ENCODE measurements at regions not wholly inside any gene's neighbourhood (a gene's known extent, or its start where the extent isn't known, plus 50 kb on each side); places are given as distances from the start of the nearest gene placed in this dataset.

DNA sequence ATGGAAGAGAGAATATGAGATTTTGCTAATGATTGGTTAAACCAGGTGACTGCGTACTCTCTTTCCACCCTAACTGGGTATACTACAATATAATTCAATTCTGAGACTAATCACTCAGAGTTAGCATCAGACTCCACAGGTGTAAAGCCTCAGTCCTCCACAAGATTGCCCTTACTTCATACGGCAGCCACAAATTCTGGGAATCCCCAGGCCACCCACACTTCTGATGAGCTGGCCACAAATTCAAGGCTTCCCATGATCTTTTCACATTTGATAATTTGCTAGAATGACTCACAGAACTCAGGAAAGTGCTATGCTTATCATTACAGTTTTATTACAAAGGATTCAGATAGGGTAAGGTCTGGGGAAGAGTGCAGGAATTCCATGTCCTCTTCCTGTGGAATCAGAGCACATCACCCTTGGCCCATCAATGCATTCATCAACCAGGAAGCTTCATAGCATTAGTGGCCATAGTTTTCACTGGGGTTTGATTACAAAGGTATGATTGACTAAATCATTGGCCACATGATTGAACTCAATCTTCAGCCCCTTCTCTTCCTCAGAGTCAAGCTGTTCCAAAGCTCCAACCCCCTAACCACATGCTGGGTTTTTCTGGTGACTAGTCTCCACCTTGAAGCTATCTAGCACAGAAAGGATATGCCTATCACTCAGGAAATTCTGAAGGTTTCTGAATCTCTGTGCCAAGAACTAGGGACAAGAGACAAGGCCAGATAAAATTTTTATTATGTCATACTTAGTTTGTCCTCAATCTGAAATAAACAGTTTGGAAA is 131.7 kb downstream of the HHIPL2 start:
- H3K9me3 ChIP-seq (ENCODE audit: control insufficient read depth, insufficient read depth, low read length), result no peaks in the 10 kb centered on the region
- no CpG with 5 or more reads among the region's 2 CpGs for WGBS (ENCODE audit: insufficient coverage, insufficient read length)
- DNase-seq (ENCODE audit: low read depth, low spot score), result no peak
- no peak overlapping the region for H3K27ac ChIP-seq (ENCODE audit: low read length)
- H3K4me3 ChIP-seq (ENCODE audit: low read length), result no peak overlapping the region
- no peaks in the 10 kb centered on the region for H3K4me1 ChIP-seq (ENCODE audit: control insufficient read depth, insufficient read depth, low read length)
- no peaks in the 10 kb centered on the region for H3K27me3 ChIP-seq (ENCODE audit: control insufficient read depth, insufficient read depth, low read length)
- H3K36me3 ChIP-seq (ENCODE audit: control insufficient read depth, insufficient read depth, low read length), result no peaks in the 10 kb centered on the region

DNA sequence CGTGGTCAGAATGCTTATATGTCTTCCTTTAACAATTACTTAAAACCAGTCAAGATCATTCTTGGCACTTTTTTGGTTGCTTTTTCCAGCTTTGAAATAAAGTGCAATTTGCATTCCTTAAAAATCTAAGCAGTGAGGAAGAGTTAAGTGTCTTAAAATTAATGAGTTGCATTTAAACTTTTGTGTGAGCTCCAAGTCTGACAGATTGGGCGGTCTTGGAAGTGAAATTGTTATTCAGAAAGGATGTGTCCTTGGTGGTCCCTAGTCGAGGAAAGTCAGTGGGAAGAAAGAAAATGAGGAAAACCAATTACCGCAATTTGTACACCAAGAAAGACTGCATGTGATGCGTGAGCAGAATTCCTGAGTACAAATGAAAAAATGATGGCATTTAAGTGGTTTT is 132.5 kb downstream of the HHIPL2 start:
- no peaks in the 10 kb centered on the region for H3K9me3 ChIP-seq (ENCODE audit: control insufficient read depth, insufficient read depth, low read length)
- DNase-seq (ENCODE audit: low read depth, low spot score), result no peak
- H3K4me1 ChIP-seq (ENCODE audit: control insufficient read depth, insufficient read depth, low read length), result no peaks in the 10 kb centered on the region
- H3K27me3 ChIP-seq (ENCODE audit: control insufficient read depth, insufficient read depth, low read length), result no peaks in the 10 kb centered on the region
- no peaks in the 10 kb centered on the region for H3K36me3 ChIP-seq (ENCODE audit: control insufficient read depth, insufficient read depth, low read length)
- no CpG with 5 or more reads among the region's 5 CpGs for WGBS (ENCODE audit: insufficient coverage, insufficient read length)
- no peak overlapping the region for H3K27ac ChIP-seq (ENCODE audit: low read length)
- H3K4me3 ChIP-seq (ENCODE audit: low read length), result no peak overlapping the region

DNA sequence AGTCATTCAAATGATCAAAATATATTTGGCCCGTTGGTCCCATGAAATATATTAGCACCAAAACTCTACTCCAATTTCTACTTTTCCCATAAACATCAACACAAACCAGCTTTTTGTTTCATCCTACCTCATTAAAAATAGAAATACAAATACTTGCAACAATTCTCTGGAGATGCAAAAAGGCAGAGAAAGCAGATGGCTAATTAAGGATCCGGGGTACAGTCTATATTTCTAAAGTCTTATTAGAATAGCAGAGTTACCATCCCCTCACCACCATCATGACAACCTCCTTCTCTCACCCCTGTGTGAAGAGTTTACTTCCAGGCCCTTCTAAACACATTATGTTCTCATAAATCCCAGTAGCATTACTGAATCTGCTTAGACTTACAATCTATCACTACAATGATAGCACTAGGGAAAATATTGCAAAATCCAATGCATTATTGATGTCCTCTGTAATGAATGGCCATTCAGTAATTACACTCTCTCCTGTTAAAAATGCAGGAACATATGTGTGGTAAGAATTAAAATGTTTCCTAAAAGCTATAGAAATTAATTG is 133.8 kb downstream of the HHIPL2 start:
- Histone ChIP-seq H3K4me3 (ENCODE audit: low read length) (no peak overlapping the region), H3K9me3 (ENCODE audit: control insufficient read depth, insufficient read depth, low read length) (no peaks in the 10 kb centered on the region), H3K36me3 (ENCODE audit: control insufficient read depth, insufficient read depth, low read length) (no peaks in the 10 kb centered on the region), H3K27me3 (ENCODE audit: control insufficient read depth, insufficient read depth, low read length) (no peaks in the 10 kb centered on the region), H3K27ac (ENCODE audit: low read length) (no peak overlapping the region), H3K4me1 (ENCODE audit: control insufficient read depth, insufficient read depth, low read length) (no peaks in the 10 kb centered on the region)
- no peak for DNase-seq (ENCODE audit: low read depth, low spot score)
- WGBS (ENCODE audit: insufficient coverage, insufficient read length), result 100% methylated on average over 1 of the region's 2 CpGs

DNA sequence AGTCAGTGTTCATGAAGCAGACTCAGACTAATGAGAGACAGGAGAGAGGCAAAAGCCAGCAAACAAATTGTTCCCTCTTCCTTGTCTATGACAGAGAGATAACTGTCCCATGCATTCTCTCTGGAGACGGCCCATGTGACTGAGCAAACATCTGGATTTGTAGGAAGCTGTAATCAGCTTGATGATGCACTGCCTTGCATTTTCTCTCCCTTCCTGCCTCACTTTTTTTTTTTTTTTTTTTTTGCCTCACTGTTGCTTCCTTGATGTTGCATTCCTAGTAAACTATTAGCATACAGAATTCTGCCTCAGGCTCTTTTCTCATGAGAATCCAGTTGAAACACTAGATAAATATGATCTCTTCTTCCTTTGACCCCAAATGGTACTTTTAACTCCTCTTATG is 134.5 kb downstream of the HHIPL2 start:
- no CpG with 5 or more reads among the region's 1 CpG for WGBS (ENCODE audit: insufficient coverage, insufficient read length)
- H3K27ac ChIP-seq (ENCODE audit: low read length), result no peak overlapping the region
- DNase-seq (ENCODE audit: low read depth, low spot score), result no peak
- H3K36me3 ChIP-seq (ENCODE audit: control insufficient read depth, insufficient read depth, low read length), result no peaks in the 10 kb centered on the region
- H3K9me3 ChIP-seq (ENCODE audit: control insufficient read depth, insufficient read depth, low read length), result no peaks in the 10 kb centered on the region
- H3K4me1 ChIP-seq (ENCODE audit: control insufficient read depth, insufficient read depth, low read length), result no peaks in the 10 kb centered on the region
- H3K4me3 ChIP-seq (ENCODE audit: low read length), result no peak overlapping the region
- no peaks in the 10 kb centered on the region for H3K27me3 ChIP-seq (ENCODE audit: control insufficient read depth, insufficient read depth, low read length)

DNA sequence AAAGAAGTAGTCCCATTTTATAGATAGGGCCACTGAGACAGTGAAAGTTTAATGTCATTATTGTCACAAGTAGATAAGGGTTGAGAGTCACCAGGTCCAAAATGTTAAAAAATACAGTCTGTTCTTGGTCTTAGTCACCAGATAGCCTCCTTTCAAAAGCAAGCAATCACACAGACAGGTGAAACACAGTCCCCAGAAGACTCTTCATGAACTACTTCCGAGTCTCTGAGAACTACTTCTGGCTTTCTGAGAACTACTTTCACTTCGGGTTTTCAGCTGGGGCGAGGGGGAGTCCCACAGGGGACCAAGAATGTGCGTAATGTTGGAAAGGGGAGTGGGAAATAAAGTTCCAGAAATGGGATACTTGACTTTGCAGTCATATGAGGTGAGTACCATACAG is 143.2 kb downstream of the HHIPL2 start:
- Histone ChIP-seq H3K9me3 (ENCODE audit: control insufficient read depth, insufficient read depth, low read length) (no peaks in the 10 kb centered on the region), H3K27ac (ENCODE audit: low read length) (no peak overlapping the region), H3K36me3 (ENCODE audit: control insufficient read depth, insufficient read depth, low read length) (no peaks in the 10 kb centered on the region), H3K27me3 (ENCODE audit: control insufficient read depth, insufficient read depth, low read length) (no peaks in the 10 kb centered on the region), H3K4me3 (ENCODE audit: low read length) (no peak overlapping the region), H3K4me1 (ENCODE audit: control insufficient read depth, insufficient read depth, low read length) (no peaks in the 10 kb centered on the region)
- DNase-seq (ENCODE audit: low read depth, low spot score), result no peak
- WGBS (ENCODE audit: insufficient coverage, insufficient read length), result no CpG with 5 or more reads among the region's 4 CpGs

DNA sequence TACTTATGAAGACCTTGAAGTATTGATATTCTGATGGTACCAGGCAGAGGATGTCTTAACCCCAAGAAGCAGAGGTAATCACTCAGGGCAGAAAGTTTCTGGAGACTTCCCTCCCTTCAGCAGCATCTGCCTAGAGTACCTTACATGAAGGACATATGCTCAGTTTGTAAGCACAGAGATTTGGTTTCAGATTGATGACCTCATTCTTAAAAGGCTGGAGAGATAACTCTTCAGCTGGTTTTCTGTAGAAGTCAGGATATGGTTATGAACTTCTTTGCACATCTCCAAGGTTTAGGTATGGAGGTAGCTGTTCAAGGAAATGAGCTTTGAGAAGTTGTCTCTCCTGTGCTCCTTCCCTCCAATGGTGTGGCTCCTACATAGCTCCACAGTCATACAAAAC is 148.7 kb downstream of the HHIPL2 start:
- no peak overlapping the region for H3K4me3 ChIP-seq (ENCODE audit: low read length)
- no peaks in the 10 kb centered on the region for H3K9me3 ChIP-seq (ENCODE audit: control insufficient read depth, insufficient read depth, low read length)
- H3K36me3 ChIP-seq (ENCODE audit: control insufficient read depth, insufficient read depth, low read length), result no peaks in the 10 kb centered on the region
- H3K4me1 ChIP-seq (ENCODE audit: control insufficient read depth, insufficient read depth, low read length), result no peaks in the 10 kb centered on the region
- no peaks in the 10 kb centered on the region for H3K27me3 ChIP-seq (ENCODE audit: control insufficient read depth, insufficient read depth, low read length)
- no peak overlapping the region for H3K27ac ChIP-seq (ENCODE audit: low read length)
- no peak for DNase-seq (ENCODE audit: low read depth, low spot score)

DNA sequence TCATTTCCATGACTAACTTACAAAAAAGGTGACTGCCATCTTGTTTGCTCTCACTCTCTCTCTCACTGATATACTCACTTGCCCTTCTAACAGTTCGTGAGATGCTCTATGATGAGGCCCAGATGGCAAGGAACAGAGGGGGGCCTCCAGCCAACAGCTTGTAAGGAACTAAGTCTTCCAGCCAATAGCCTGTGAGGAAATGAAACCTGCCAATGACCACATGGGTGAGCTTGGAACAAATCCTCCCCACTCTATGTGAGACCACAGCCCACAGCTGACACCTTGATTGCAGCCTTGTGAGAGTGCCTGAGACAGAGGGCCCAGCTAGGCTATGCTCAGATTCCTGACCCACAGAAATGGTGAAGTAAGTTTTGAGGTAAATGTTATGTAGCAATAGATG is 153.7 kb downstream of the HHIPL2 start:
- H3K9me3 ChIP-seq (ENCODE audit: control insufficient read depth, insufficient read depth, low read length), result no peaks in the 10 kb centered on the region
- no CpG with 5 or more reads among the region's 1 CpG for WGBS (ENCODE audit: insufficient coverage, insufficient read length)
- H3K4me3 ChIP-seq (ENCODE audit: low read length), result no peak overlapping the region
- H3K4me1 ChIP-seq (ENCODE audit: control insufficient read depth, insufficient read depth, low read length), result no peaks in the 10 kb centered on the region
- DNase-seq (ENCODE audit: low read depth, low spot score), result no peak
- H3K36me3 ChIP-seq (ENCODE audit: control insufficient read depth, insufficient read depth, low read length), result no peaks in the 10 kb centered on the region
- no peak overlapping the region for H3K27ac ChIP-seq (ENCODE audit: low read length)
- no peaks in the 10 kb centered on the region for H3K27me3 ChIP-seq (ENCODE audit: control insufficient read depth, insufficient read depth, low read length)

DNA sequence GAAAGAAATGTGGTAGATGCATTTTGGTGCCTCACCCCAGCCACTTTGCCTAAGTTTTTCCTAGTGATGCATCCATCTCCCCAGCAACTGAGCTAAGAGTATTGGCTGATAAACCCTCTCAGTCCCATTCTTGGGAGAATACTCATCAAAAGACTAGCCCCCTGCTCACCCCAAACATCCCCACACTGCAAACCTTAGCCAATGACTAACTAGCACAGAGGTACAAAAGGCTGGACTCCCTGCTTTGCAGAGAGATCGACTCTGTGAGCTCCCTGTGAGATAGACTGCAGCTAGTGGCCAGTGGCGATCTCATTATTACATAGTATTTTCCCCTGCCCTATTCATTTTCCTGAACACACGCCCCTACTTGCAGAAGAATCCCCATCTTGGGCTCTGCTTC is 155.3 kb downstream of the HHIPL2 start:
- WGBS (ENCODE audit: insufficient coverage, insufficient read length), result no CpG with 5 or more reads among the region's 3 CpGs
- no peak for DNase-seq (ENCODE audit: low read depth, low spot score)
- H3K36me3 ChIP-seq (ENCODE audit: control insufficient read depth, insufficient read depth, low read length), result no peaks in the 10 kb centered on the region
- H3K4me1 ChIP-seq (ENCODE audit: control insufficient read depth, insufficient read depth, low read length), result no peaks in the 10 kb centered on the region
- H3K4me3 ChIP-seq (ENCODE audit: low read length), result no peak overlapping the region
- no peaks in the 10 kb centered on the region for H3K27me3 ChIP-seq (ENCODE audit: control insufficient read depth, insufficient read depth, low read length)
- no peak overlapping the region for H3K27ac ChIP-seq (ENCODE audit: low read length)
- H3K9me3 ChIP-seq (ENCODE audit: control insufficient read depth, insufficient read depth, low read length), result no peaks in the 10 kb centered on the region

DNA sequence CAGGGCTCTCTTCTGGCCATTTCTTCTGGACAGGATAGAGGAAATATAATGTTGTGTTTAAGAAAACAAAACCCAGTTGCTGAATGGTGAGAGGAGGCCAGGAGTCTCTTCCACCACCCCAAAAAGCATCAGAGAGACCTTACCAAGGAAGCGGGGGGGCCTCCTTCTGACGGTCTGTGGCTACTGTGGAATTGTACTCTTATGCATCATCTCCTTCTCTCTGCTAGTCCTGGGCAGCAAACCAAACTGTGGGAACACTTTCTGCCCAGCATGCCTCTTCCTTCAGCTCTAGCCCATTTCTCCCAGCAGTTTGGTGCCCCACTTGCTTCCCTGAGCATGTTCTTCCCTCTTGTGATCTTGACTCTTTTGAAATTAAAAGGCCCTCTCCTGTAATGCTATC is 157.7 kb downstream of the HHIPL2 start:
- H3K27ac ChIP-seq (ENCODE audit: low read length), result no peak overlapping the region
- no CpG with 5 or more reads among the region's 2 CpGs for WGBS (ENCODE audit: insufficient coverage, insufficient read length)

DNA sequence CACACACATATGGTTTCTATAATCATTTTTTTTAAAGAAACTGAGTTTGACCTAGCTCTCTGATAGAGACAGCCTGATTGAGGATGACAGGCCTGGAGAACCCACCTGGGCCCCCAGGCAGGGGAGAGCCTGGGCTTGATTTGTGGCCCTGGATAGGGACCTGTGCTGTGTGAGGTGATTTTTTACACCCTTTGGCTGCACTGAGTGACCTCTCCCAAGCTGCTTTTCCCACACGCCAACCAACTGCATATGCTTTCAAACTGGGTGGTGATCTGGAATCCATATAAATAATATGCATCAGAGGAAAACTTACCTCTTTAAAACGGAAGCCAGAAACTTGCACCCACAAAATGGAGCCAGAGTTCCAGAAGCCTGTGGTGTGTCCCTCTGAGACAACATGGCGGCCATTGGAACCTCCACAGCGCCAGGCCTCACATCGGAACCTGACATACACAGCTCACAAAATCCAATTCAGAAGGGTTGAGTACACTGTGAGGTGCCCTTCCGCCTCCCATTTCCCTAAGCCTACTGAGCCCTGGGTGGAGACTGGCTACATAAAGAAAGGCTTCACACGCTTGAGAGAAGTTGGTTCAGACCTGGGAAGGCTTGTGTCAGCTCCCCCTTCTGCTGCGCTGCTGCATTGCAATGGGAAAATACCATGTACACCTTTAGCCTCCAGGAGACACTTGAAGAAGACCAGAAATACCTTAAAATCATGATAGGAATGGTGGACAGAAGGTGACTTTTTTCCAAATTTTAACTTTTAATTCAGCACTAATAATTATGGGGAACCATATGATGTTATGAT is 160.7 kb downstream of the HHIPL2 start:
- Histone ChIP-seq H3K36me3 (ENCODE audit: control insufficient read depth, insufficient read depth, low read length) (no peaks in the 10 kb centered on the region), H3K4me1 (ENCODE audit: control insufficient read depth, insufficient read depth, low read length) (no peaks in the 10 kb centered on the region), H3K4me3 (ENCODE audit: low read length) (no peak overlapping the region), H3K27me3 (ENCODE audit: control insufficient read depth, insufficient read depth, low read length) (no peaks in the 10 kb centered on the region), H3K9me3 (ENCODE audit: control insufficient read depth, insufficient read depth, low read length) (no peaks in the 10 kb centered on the region), H3K27ac (ENCODE audit: low read length) (no peak overlapping the region)
- DNase-seq (ENCODE audit: low read depth, low spot score), result peak; percentile 50
- WGBS (ENCODE audit: insufficient coverage, insufficient read length), result no CpG with 5 or more reads among the region's 8 CpGs

More for the DNA sequence above, 157.7 kb downstream of the HHIPL2 start:
- H3K4me1 ChIP-seq (ENCODE audit: control insufficient read depth, insufficient read depth, low read length), result no peaks in the 10 kb centered on the region
- H3K27me3 ChIP-seq (ENCODE audit: control insufficient read depth, insufficient read depth, low read length), result no peaks in the 10 kb centered on the region
- H3K36me3 ChIP-seq (ENCODE audit: control insufficient read depth, insufficient read depth, low read length), result no peaks in the 10 kb centered on the region
- DNase-seq (ENCODE audit: low read depth, low spot score), result no peak
- no peak overlapping the region for H3K4me3 ChIP-seq (ENCODE audit: low read length)
- no peaks in the 10 kb centered on the region for H3K9me3 ChIP-seq (ENCODE audit: control insufficient read depth, insufficient read depth, low read length)

All from iPS DF 6.9 (cell line).